C4-2B (cell line): ENCODE measurements at regions not wholly inside any gene's neighbourhood (a gene's known extent, or its start where the extent isn't known, plus 50 kb on each side); places are given as distances from the start of the nearest gene placed in this dataset.

Source experiments
- CTCF ChIP-seq: fragments of 450-650 bp; conservative IDR thresholded peaks from 2 replicates; pipeline ENCODE4 v1.5.1; 2017; ENCODE audit warnings: mild to moderate bottlenecking
- ZFX ChIP-seq: fragments of 450-650 bp; IDR thresholded peaks from 2 replicates; pipeline ENCODE4 v1.6.1; 2017

- TF ChIP-seq CTCF = no peak
- no peak for TF ChIP-seq ZFX
Observed at GRCh38 chr22:27628891-27629631, 172.5 kb downstream of the MN1 start.
